ENCODE measurements at regions not wholly inside any gene's neighbourhood (a gene's known extent, or its start where the extent isn't known, plus 50 kb on each side); places are given as distances from the start of the nearest gene placed in this dataset.
"Not testable (repeated sequence)": the region's sequence is repeated elsewhere in the genome, so short reads cannot be mapped to it uniquely, and the experiment has no call there.

DNA sequence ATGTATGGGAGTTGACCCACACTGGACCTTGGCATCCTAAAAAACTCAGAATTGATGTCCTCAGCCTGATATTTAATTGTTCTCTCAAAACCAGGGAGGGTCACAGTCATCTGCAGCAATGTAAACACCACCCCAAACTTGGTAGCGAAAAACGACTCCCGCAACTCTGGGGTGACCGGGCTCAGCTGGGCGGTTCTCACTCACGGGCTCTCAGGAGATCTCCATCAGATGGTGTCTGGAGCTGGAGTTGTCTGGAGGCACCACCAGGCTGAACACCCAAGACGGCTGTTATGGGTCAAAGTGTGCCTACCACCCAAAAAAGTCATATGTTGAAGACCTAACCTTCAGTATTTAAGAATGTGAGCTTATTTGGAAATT lies 50.9 kb upstream of the NXT1 start:
- DNase-seq (ENCODE audit: insufficient read length, low spot score), result no peak
- no peak for FAIRE-seq
- TF ChIP-seq POLR2AphosphoS5 (IDR thresholded peaks at IDR 0.05; ENCODE audit: low read depth, low read length) (no peak), PAX5 (IDR thresholded peaks at IDR 0.05; ENCODE audit: insufficient read depth, low read length, severe bottlenecking) (no peak), POU2F2 (IDR thresholded peaks at IDR 0.05; ENCODE audit: low read depth, low read length) (no peak), SPI1 (IDR thresholded peaks at IDR 0.05; ENCODE audit: low read depth, low read length) (no peak), TAF1 (IDR thresholded peaks at IDR 0.05; ENCODE audit: low read depth, low read length) (no peak), POLR2A (IDR thresholded peaks at IDR 0.05; ENCODE audit: low read depth, low read length) (no peak)

DNA sequence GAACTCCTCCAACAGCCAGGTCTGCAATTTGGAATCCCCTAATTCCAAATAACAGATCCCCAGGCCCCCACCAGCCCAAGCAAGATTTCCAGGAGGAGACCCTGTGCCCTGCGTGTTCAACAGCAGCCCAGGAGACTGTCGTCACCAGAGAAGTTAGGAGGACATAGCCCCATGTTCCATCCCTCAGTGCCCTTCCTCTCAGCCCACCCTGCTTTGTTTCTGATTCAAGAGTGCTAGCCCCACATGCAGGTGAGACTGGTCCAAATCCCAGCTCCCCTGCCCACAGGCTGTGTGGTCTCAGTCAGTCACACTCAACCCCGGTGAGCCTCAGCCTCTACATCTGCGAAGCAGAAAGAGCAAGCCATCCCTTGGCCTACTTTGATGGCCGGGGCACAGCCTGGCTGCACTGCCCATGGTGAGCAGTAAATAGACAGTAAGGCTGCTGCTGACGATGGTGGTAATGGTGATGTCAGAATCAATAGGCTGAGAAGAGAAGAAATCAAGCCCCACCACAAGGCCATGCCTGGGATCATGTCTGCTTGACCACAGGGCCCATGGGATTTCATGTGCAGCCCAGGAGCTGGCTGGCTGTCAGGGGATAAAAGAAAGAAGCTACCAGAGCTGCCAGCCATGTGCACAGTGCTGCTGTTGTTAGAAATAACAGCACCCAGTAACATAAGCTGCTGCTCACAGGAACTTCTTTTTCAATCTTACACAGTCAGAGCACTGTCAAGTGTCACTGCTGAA lies 51.5 kb upstream of the NXT1 start:
- FAIRE-seq (no peak), DNase-seq (ENCODE audit: insufficient read length, low spot score) (no peak)
- TF ChIP-seq PAX5 (IDR thresholded peaks at IDR 0.05; ENCODE audit: insufficient read depth, low read length, severe bottlenecking) (no peak), TAF1 (IDR thresholded peaks at IDR 0.05; ENCODE audit: low read depth, low read length) (no peak), POU2F2 (IDR thresholded peaks at IDR 0.05; ENCODE audit: low read depth, low read length) (no peak), POLR2AphosphoS5 (IDR thresholded peaks at IDR 0.05; ENCODE audit: low read depth, low read length) (no peak), SPI1 (IDR thresholded peaks at IDR 0.05; ENCODE audit: low read depth, low read length) (no peak), POLR2A (IDR thresholded peaks at IDR 0.05; ENCODE audit: low read depth, low read length) (no peak)

DNA sequence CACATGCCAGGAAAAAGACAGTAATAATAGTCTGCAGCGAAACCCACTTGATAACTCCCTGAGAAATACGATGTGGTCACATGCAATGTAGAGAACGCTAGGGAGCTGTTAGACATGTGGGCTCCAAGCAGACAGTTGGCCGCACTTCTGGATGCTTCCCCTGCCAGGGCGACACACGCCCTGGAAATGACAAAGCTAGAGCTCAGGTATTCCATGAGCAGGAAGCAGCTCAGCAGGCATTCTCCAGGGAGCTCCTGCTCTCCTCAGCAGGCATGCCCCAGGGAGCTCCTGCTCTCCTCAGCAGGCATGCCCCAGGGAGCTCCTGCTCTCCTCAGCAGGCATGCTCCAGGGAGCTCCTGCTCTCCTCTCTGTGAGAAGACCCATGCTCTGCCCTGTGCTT lies 52.4 kb upstream of the NXT1 start:
- TF ChIP-seq TAF1 (IDR thresholded peaks at IDR 0.05; ENCODE audit: low read depth, low read length) (no peak), POU2F2 (IDR thresholded peaks at IDR 0.05; ENCODE audit: low read depth, low read length) (no peak)
- FAIRE-seq (no peak), DNase-seq (ENCODE audit: insufficient read length, low spot score) (no peak)

DNA sequence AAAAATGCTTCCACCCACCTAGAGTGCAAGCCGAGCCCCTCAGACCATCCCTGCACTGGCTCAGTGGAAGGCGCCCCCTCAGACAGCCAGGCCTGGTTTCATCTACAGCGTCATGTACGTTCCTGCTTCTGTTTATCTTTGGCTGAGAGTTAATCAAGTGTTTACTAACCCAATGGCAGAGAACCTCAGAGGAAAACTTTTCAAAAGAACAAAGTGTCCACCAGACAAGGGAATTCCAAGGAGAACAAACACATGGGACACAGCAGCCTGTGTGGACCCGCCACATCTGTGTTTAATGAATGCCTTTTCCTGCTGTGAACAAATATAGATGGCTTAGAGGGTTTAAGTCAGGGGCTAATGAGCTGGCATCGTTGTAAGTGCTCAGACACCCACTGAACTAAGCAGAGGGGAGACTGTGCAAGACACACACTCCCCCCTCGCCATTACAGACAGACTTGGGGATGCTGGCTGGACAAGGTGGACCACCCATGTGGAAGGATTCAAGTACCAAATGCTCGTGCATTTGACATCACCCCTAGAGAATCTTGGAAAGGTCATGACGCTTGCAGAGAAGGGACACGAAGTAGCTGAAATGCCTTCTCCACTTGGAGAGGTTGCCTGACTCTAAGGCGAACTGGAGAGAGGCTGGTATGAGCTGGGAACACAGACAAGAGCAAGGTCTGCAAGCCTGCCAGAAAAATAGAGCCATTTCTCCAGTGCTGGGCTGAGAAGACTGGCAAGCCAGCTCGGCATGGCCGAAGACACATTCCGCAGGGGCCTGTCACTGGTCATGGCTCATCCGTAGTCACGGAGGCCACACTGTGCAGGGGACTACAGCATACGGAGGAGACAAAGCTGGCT lies 53.5 kb upstream of the NXT1 start:
- TF ChIP-seq POU2F2 (IDR thresholded peaks at IDR 0.05; ENCODE audit: low read depth, low read length), result no peak
- no peak for TF ChIP-seq POLR2AphosphoS5 (IDR thresholded peaks at IDR 0.05; ENCODE audit: low read depth, low read length)
- TF ChIP-seq TAF1 (IDR thresholded peaks at IDR 0.05; ENCODE audit: low read depth, low read length), result no peak
- no peak for TF ChIP-seq POLR2A (IDR thresholded peaks at IDR 0.05; ENCODE audit: low read depth, low read length)
- TF ChIP-seq PAX5 (IDR thresholded peaks at IDR 0.05; ENCODE audit: insufficient read depth, low read length, severe bottlenecking), result no peak
- no peak for FAIRE-seq
- DNase-seq (ENCODE audit: insufficient read length, low spot score), result no peak

DNA sequence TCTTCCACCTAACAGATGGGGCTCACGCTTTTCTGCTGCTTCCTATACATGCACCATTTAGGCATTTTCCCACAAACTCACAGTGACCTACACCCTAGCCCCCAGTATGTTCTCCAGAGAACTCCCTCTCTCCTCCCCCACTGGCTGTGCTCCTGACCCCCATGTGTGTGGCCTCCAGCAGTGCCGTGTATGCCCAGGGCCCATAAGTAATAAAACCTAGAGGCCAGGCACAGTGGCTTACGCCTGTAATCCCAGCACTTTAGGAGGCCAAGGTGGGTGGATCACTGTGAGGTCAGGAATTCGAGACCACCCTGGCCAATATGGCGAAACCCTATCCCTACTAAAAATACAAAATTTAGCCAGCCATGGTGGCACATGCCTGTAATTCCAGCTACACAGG lies 54.7 kb upstream of the NXT1 start:
- TF ChIP-seq POLR2A (IDR thresholded peaks at IDR 0.05; ENCODE audit: low read depth, low read length) (no peak), SPI1 (IDR thresholded peaks at IDR 0.05; ENCODE audit: low read depth, low read length) (no peak), POU2F2 (IDR thresholded peaks at IDR 0.05; ENCODE audit: low read depth, low read length) (no peak), PAX5 (IDR thresholded peaks at IDR 0.05; ENCODE audit: insufficient read depth, low read length, severe bottlenecking) (no peak), POLR2AphosphoS5 (IDR thresholded peaks at IDR 0.05; ENCODE audit: low read depth, low read length) (no peak), TAF1 (IDR thresholded peaks at IDR 0.05; ENCODE audit: low read depth, low read length) (no peak)
- no peak for DNase-seq (ENCODE audit: insufficient read length, low spot score)
- no peak for FAIRE-seq

DNA sequence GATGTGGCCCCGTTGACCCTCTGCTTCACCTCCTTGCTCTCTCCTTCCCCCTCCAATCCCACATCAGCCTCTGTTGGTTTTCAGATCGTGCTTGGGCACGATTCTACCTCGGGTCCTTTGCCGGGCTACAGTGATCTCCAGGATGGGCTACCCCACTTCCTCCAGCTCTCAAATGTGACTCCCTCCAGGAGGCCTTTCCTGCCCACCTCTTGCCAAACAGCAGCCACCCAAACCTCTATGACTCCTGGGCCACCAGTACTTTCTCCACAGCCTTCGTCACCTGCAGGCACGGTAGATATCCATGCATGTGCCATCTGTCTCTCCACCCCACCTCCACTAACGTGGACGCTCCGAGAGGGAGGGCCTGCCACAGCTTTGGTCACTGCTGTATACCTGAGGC lies 55.9 kb upstream of the NXT1 start:
- TF ChIP-seq POLR2A (IDR thresholded peaks at IDR 0.05; ENCODE audit: low read depth, low read length), result no peak
- TF ChIP-seq POLR2AphosphoS5 (IDR thresholded peaks at IDR 0.05; ENCODE audit: low read depth, low read length), result no peak
- no peak for TF ChIP-seq POU2F2 (IDR thresholded peaks at IDR 0.05; ENCODE audit: low read depth, low read length)
- TF ChIP-seq TAF1 (IDR thresholded peaks at IDR 0.05; ENCODE audit: low read depth, low read length), result no peak
- TF ChIP-seq PAX5 (IDR thresholded peaks at IDR 0.05; ENCODE audit: insufficient read depth, low read length, severe bottlenecking), result no peak
- TF ChIP-seq SPI1 (IDR thresholded peaks at IDR 0.05; ENCODE audit: low read depth, low read length), result no peak
- FAIRE-seq (no peak), DNase-seq (ENCODE audit: insufficient read length, low spot score) (no peak)

DNA sequence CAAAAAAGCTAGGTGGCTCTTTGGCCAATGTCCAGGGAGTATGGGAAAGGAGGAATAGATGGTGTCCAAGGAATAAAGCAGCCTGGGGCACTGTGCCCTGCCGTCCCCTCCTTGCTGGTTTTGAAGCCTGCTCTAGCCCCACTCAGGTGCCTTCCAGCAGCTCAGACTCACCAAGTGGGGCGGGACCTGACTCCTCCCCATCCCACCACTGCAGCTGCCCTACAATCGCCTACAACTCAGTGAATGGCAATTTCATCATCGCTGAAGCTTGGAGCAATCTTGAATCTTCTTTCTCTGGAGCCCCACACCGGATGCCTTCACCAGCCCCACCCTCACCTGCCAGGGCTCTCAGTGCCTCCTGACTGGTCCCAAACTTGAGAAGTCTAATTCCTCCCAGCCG lies 56.4 kb upstream of the NXT1 start:
- DNase-seq (ENCODE audit: insufficient read length, low spot score), result no peak
- FAIRE-seq, result no peak

DNA sequence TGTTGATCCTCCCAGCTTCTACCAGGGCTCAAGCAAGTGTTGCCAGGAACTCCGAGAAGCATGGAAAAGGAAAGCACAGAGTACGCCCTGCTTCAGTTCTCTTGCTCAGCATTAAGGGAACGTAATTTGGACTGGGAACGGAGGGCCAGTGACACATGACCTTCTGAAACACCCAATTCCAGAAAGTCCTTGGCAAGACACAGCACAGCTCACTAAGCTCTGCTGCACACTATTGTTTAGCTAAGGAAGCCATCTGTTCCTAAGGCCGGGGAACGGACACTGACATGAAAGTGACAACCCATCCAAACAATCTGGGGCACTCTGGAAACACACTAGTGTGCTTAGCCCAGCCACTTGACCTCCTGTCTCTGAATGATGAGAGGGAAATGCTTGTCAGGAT lies 56.9 kb upstream of the NXT1 start:
- no peak for FAIRE-seq
- DNase-seq (ENCODE audit: insufficient read length, low spot score), result no peak
- TF ChIP-seq PAX5 (IDR thresholded peaks at IDR 0.05; ENCODE audit: insufficient read depth, low read length, severe bottlenecking) (no peak), POLR2A (IDR thresholded peaks at IDR 0.05; ENCODE audit: low read depth, low read length) (no peak)

More for the DNA sequence above, 56.4 kb upstream of the NXT1 start:
- no peak for TF ChIP-seq SPI1 (IDR thresholded peaks at IDR 0.05; ENCODE audit: low read depth, low read length)
- TF ChIP-seq TAF1 (IDR thresholded peaks at IDR 0.05; ENCODE audit: low read depth, low read length), result no peak
- TF ChIP-seq POLR2A (IDR thresholded peaks at IDR 0.05; ENCODE audit: low read depth, low read length), result no peak
- TF ChIP-seq PAX5 (IDR thresholded peaks at IDR 0.05; ENCODE audit: insufficient read depth, low read length, severe bottlenecking), result no peak

DNA sequence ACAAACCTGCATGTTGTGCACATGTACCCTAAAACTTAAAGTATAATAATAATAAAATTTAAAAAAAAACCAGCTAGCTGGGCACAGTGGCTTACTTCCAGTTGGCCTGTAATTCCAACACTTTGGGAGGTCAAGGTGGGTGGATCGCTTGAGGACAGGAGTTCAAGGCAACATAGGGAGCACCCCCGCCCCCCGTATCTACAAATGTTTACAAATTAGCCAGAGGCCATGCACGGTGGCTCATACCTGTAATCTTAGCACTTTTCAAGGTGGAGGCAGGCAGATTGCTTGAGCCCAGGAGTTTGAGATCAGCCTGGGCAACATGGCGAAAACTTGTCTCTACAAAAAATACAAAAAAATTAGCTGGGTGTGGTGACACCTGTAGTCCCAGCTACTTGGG lies 58.3 kb upstream of the NXT1 start:
- not testable (repeated sequence) for DNase-seq (ENCODE audit: insufficient read length, low spot score); FAIRE-seq

DNA sequence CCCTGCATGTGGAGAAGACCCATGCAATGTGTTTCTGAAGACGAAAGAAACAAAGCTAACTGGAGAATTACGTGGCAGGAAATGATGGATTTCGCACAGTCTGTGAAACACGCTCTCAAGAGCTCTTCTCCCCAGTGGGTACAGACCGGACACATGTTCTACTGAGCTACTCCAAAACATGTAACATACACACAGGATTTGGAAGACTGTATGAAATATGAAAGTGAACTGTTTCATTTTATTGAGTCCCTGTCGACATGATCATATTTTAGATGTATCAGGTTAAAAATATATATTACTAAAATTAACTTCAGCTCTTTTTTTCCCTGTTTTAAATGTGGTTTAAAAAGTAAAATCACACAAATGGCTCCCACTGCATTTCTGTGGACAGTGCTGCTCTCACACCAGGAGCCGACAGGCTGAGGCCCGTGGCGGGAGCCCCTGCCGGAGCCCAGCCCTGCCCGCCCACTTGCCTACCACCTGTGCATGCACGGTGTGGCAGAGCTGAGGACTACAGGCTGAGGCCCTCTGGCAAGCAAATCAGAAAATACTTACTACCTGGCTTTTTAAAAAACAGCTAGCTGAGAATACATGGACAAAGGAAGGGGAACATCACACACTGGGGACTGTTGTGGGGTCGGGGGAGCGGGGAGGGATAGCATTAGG lies 58.9 kb upstream of the NXT1 start:
- TF ChIP-seq POLR2A (IDR thresholded peaks at IDR 0.05; ENCODE audit: low read depth, low read length) (no peak), PAX5 (IDR thresholded peaks at IDR 0.05; ENCODE audit: insufficient read depth, low read length, severe bottlenecking) (no peak), SPI1 (IDR thresholded peaks at IDR 0.05; ENCODE audit: low read depth, low read length) (no peak), POLR2AphosphoS5 (IDR thresholded peaks at IDR 0.05; ENCODE audit: low read depth, low read length) (no peak), POU2F2 (IDR thresholded peaks at IDR 0.05; ENCODE audit: low read depth, low read length) (no peak), TAF1 (IDR thresholded peaks at IDR 0.05; ENCODE audit: low read depth, low read length) (no peak)
- FAIRE-seq (no peak), DNase-seq (ENCODE audit: insufficient read length, low spot score) (no peak)

Measured in GM12891 (cell line).